Neural progenitor cell (in vitro differentiated cells): ENCODE measurements at regions not wholly inside any gene's neighbourhood (a gene's known extent, or its start where the extent isn't known, plus 50 kb on each side); places are given as distances from the start of the nearest gene placed in this dataset.

Experiments
- EZH2 ChIP-seq: fragments of 200-600 bp; sonication (generic); IDR thresholded peaks from 2 replicates; pipeline ENCODE4 v1.6.1; 2017; ENCODE audit warnings: antibody characterized with exemption, mild to moderate bottlenecking, moderate library complexity
- EZH2phosphoT487 ChIP-seq: fragments of 200-600 bp; sonication (generic); IDR thresholded peaks from 2 replicates; pipeline ENCODE4 v1.6.1; 2017; ENCODE audit warnings: antibody characterized with exemption
- TF ChIP-seq, protein P1 (sequence below): fragments of 200-600 bp; sonication (generic); IDR thresholded peaks from 2 replicates; pipeline ENCODE4 v1.5.1; 2017; ENCODE audit warnings: antibody characterized with exemption, mild to moderate bottlenecking

DNA sequence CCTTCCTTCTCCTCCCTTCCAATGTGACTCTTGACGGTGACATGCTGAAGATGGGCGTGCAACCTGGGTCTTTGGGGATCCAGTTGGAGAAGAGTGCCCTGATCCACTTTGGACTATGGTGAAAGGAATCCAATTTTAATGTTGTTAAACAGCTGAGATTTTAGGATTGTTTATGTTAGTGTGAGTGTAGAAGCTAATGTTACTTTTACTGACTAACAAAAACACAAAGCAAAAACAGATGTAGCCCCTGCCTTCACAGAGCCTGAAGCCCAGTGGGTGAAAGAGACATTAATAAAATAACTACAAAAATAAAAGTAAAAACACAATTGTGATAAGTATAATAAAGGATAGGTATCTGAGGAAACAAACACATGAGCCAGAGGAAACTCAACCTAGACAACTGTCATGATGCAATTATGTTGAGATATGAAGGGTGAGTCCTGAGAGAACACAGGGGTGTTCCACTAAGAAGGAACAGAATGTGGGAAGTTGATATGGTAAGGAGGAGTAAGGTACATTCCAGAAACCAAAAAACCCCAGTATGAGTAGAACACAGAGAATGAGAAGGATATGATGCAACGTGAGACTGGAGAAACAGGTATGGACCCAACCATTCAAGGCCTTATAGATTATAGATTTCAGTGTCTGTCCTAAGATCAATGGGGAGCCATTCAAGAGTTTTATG lies 115.1 kb upstream of the PMFBP1 start:
- TF ChIP-seq, protein P1, sequence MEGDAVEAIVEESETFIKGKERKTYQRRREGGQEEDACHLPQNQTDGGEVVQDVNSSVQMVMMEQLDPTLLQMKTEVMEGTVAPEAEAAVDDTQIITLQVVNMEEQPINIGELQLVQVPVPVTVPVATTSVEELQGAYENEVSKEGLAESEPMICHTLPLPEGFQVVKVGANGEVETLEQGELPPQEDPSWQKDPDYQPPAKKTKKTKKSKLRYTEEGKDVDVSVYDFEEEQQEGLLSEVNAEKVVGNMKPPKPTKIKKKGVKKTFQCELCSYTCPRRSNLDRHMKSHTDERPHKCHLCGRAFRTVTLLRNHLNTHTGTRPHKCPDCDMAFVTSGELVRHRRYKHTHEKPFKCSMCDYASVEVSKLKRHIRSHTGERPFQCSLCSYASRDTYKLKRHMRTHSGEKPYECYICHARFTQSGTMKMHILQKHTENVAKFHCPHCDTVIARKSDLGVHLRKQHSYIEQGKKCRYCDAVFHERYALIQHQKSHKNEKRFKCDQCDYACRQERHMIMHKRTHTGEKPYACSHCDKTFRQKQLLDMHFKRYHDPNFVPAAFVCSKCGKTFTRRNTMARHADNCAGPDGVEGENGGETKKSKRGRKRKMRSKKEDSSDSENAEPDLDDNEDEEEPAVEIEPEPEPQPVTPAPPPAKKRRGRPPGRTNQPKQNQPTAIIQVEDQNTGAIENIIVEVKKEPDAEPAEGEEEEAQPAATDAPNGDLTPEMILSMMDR, result no peak
- TF ChIP-seq EZH2phosphoT487, result no peak
- TF ChIP-seq EZH2, result no peak
